ENCODE measurements at regions not wholly inside any gene's neighbourhood (a gene's known extent, or its start where the extent isn't known, plus 50 kb on each side); places are given as distances from the start of the nearest gene placed in this dataset.

- DNase-seq (ENCODE audit: low read depth in 2 of 2): no peak
These were observed 72.6 kb upstream of the DMAC1 start for GRCh38 chr9:7871977-7872730.

GRCh38 chr9:7869340-7869739, 69.8 kb upstream of the DMAC1 start:
- no peak for DNase-seq (ENCODE audit: low read depth in 2 of 2)

GRCh38 chr9:7862170-7862569, 62.6 kb upstream of the DMAC1 start:
- no peak for DNase-seq (ENCODE audit: low read depth in 2 of 2)

GRCh38 chr9:7861086-7861485, 61.5 kb upstream of the DMAC1 start:
- no peak for DNase-seq (ENCODE audit: low read depth in 2 of 2)

GRCh38 chr9:7860335-7860709, 60.7 kb upstream of the DMAC1 start:
- DNase-seq (ENCODE audit: low read depth in 2 of 2): no peak

GRCh38 chr9:7859701-7860334, 60.2 kb upstream of the DMAC1 start:
- DNase-seq (ENCODE audit: low read depth in 2 of 2): no peak

- DNase-seq (ENCODE audit: low read depth in 2 of 2): no peak
These were observed 58.6 kb upstream of the DMAC1 start for GRCh38 chr9:7858166-7858565.

- DNase-seq (ENCODE audit: low read depth in 2 of 2): no peak
These were observed 55.2 kb upstream of the DMAC1 start for GRCh38 chr9:7854763-7855162.
